ENCODE measurements at regions not wholly inside any gene's neighbourhood (a gene's known extent, or its start where the extent isn't known, plus 50 kb on each side); places are given as distances from the start of the nearest gene placed in this dataset.

- ChIA-PET POLR2A (no interaction called here), CTCF (no interaction called here)
- no peak overlapping the region for H3K27ac ChIP-seq (ENCODE audit: low read depth in 2 of 2, low read length in 1 of 2)
- no peaks in the 10 kb centered on the region for H3K4me1 ChIP-seq (ENCODE audit: control insufficient read depth in 1 of 2, insufficient read depth in 2 of 2, low read depth in 1 of 2, low read length in 1 of 2)
- no peak overlapping the region for H3K4me3 ChIP-seq (ENCODE audit: low read depth in 2 of 2, low read length in 1 of 2)
- H2AFZ ChIP-seq (ENCODE audit: low read depth), result no peak overlapping the region
- no peaks in the 10 kb centered on the region for H3K36me3 ChIP-seq (replicated peaks in 1 of 2; ENCODE audit: control insufficient read depth in 1 of 2, insufficient read depth in 2 of 2, low read length in 1 of 2)
- DNase-seq, result no peak
- H3K9me3 ChIP-seq, result no peaks in the 10 kb centered on the region
- no peaks in the 10 kb centered on the region for H3K27me3 ChIP-seq (ENCODE audit: insufficient read depth)
- no peak for TF ChIP-seq TEAD4 (IDR thresholded peaks at IDR 0.05; ENCODE audit: borderline replicate concordance, insufficient read depth)
- no peak for TF ChIP-seq GATA2 (CRISPR knock-in tag; IDR thresholded peaks at IDR 0.05)
- no peak for TF ChIP-seq CHD2 (IDR thresholded peaks at IDR 0.05; ENCODE audit: low read length, partially characterized antibody)
- TF ChIP-seq, protein P1, sequence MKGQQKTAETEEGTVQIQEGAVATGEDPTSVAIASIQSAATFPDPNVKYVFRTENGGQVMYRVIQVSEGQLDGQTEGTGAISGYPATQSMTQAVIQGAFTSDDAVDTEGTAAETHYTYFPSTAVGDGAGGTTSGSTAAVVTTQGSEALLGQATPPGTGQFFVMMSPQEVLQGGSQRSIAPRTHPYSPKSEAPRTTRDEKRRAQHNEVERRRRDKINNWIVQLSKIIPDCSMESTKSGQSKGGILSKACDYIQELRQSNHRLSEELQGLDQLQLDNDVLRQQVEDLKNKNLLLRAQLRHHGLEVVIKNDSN (IDR thresholded peaks at IDR 0.05; ENCODE audit: borderline replicate concordance, low read depth), result no peak
- TF ChIP-seq GABPA (IDR thresholded peaks at IDR 0.05; ENCODE audit: low read depth), result no peak
- TF ChIP-seq, protein P2, sequence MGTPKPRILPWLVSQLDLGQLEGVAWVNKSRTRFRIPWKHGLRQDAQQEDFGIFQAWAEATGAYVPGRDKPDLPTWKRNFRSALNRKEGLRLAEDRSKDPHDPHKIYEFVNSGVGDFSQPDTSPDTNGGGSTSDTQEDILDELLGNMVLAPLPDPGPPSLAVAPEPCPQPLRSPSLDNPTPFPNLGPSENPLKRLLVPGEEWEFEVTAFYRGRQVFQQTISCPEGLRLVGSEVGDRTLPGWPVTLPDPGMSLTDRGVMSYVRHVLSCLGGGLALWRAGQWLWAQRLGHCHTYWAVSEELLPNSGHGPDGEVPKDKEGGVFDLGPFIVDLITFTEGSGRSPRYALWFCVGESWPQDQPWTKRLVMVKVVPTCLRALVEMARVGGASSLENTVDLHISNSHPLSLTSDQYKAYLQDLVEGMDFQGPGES (IDR thresholded peaks at IDR 0.05; ENCODE audit: low read depth, low read length), result no peak
- TF ChIP-seq TAF1 (IDR thresholded peaks at IDR 0.05; ENCODE audit: borderline replicate concordance, low read depth, low read length), result no peak
- no peak for TF ChIP-seq JUND (IDR thresholded peaks at IDR 0.05)
- no peak for TF ChIP-seq MXI1 (IDR thresholded peaks at IDR 0.05; ENCODE audit: low read depth, low read length)
- WGBS (ENCODE audit: low lambda C conversion rate), result 93% methylated on average over 3 of the region's 3 CpGs
- no peak overlapping the region for H3K4me2 ChIP-seq
- peaks cover 3% of the 10 kb centered on the region for H3F3A ChIP-seq (replicated peaks; ENCODE audit: insufficient read depth)
- no peaks in the 10 kb centered on the region for H3K79me2 ChIP-seq (ENCODE audit: insufficient read depth)
- H3K9ac ChIP-seq, result no peak overlapping the region
- no peaks in the 10 kb centered on the region for H4K20me1 ChIP-seq (ENCODE audit: insufficient read depth)
- no peaks in the 10 kb centered on the region for H3K9me2 ChIP-seq
These were observed 147.2 kb upstream of the DAAM1 start for GRCh38 chr14:59041308-59041707.

DNA sequence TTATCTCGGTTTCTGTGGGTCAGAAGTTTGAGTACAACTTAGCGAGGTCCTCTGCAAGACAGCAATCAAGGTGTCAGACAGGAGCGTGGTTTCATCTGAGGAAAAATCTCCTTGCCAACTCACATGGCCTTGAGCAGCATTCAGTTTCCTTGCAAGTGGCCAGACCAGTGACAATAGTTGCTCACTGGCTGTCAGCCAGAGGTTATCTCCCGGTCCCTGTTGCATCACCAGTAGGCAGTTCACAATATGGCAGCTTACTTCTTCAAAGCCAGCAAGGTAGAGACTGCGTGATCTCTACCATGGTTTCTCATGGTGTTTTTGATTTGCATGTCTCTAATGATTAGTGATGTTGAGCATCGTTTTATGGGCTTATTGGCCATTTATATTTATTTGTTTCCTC, 143.8 kb upstream of the DAAM1 start:
- H3K27ac ChIP-seq (ENCODE audit: low read depth in 2 of 2, low read length in 1 of 2), result no peak overlapping the region
- no peaks in the 10 kb centered on the region for H3K27me3 ChIP-seq (ENCODE audit: insufficient read depth)
- no peak overlapping the region for H3K4me3 ChIP-seq (ENCODE audit: low read depth in 2 of 2, low read length in 1 of 2)
- ChIA-PET CTCF (interaction anchor here (1.0 to 2.0 kb wide), 3 partner anchors 11 to 544 kb away, joined by 4 to 8 read pairs (median 4); no protein-coding TSS in a partner anchor), POLR2A (no interaction called here)
- H3K9me3 ChIP-seq, result no peaks in the 10 kb centered on the region; the same call in 1 of the 2 replicates
- WGBS (ENCODE audit: low lambda C conversion rate), result 66% methylated on average over 6 of the region's 6 CpGs
- no peak overlapping the region for H3K4me2 ChIP-seq
- no peak for TF ChIP-seq SIN3A (IDR thresholded peaks at IDR 0.05; ENCODE audit: borderline replicate concordance, low read depth, low read length)
- TF ChIP-seq MXI1 (IDR thresholded peaks at IDR 0.05; ENCODE audit: low read depth, low read length), result no peak
- no peak for TF ChIP-seq RXRA (IDR thresholded peaks at IDR 0.05; ENCODE audit: borderline replicate concordance, low read depth)
- TF ChIP-seq RCOR1 (IDR thresholded peaks at IDR 0.05; ENCODE audit: low read length), result no peak
- TF ChIP-seq GATA2 (CRISPR knock-in tag; IDR thresholded peaks at IDR 0.05), result no peak
- no peak for TF ChIP-seq FOXJ3 (CRISPR knock-in tag; IDR thresholded peaks at IDR 0.05)
- no peak for TF ChIP-seq POLR2AphosphoS5 (IDR thresholded peaks at IDR 0.05; ENCODE audit: low read depth, low read length)
- no peak for TF ChIP-seq YY1 (IDR thresholded peaks at IDR 0.05; ENCODE audit: low read depth)
- no peak for TF ChIP-seq RAD21 (IDR thresholded peaks at IDR 0.05; ENCODE audit: low read length)
- no peak for TF ChIP-seq RFX5 (IDR thresholded peaks at IDR 0.05; ENCODE audit: low read length)
- DNase-seq, result no peak
- H3K9me2 ChIP-seq, result no peaks in the 10 kb centered on the region
- peaks cover 3% of the 10 kb centered on the region for H3F3A ChIP-seq (replicated peaks; ENCODE audit: insufficient read depth)
- H3K79me2 ChIP-seq (ENCODE audit: insufficient read depth), result no peaks in the 10 kb centered on the region
- no peak overlapping the region for H2AFZ ChIP-seq (ENCODE audit: low read depth)
- no peak overlapping the region for H3K9ac ChIP-seq
- no peaks in the 10 kb centered on the region for H3K36me3 ChIP-seq (replicated peaks in 1 of 2; ENCODE audit: control insufficient read depth in 1 of 2, insufficient read depth in 2 of 2, low read length in 1 of 2)
- H3K4me1 ChIP-seq (ENCODE audit: control insufficient read depth in 1 of 2, insufficient read depth in 2 of 2, low read depth in 1 of 2, low read length in 1 of 2), result no peaks in the 10 kb centered on the region
- H4K20me1 ChIP-seq (ENCODE audit: insufficient read depth), result no peaks in the 10 kb centered on the region
